ENCODE measurements at regions not wholly inside any gene's neighbourhood (a gene's known extent, or its start where the extent isn't known, plus 50 kb on each side); places are given as distances from the start of the nearest gene placed in this dataset.
A peak's percentile ranks its signal among the peaks of the same experiment; 100 is the strongest.

DNA sequence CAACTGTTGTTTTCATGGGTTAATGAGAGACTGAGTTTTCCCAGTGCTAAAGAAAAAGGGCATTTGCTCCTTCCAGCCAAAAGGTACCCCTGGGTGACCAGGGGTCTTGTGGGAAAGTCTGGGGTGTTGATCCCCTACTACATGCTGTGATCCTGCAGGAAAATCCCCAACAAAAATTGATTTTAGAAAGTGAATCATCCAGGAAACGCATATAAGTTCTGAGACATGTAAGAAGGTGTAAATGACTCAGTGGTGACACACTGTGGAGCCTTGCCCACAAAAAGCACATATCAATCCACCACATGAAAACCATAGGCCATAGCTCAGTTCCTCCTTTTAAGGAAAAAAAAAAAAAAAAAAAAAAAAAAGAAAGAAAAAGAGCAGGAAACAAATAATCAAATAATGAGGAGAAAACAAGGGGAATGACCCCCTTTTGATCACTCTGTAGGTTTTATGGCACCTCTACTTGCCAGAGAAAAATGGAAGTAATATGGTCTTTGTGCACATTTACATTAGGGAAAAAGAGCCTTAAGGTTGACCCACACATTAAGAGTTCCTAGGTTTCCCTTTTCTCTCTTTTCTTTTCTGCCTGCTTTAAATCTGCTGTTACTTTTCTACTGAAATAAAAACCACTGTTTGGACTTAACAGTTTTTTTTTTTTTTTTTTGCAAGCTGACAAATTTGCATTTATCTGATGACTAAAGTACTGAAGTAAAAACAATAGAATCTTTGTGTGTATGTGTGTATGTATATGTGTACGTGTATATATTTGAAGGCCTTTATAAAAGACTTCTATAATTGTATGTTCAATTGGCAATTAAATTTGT is 386.0 kb downstream of the KIF20B start:
- TF ChIP-seq CTCF (IDR thresholded peaks at IDR 0.05) = peak; percentile 15
- TF ChIP-seq, protein P1, sequence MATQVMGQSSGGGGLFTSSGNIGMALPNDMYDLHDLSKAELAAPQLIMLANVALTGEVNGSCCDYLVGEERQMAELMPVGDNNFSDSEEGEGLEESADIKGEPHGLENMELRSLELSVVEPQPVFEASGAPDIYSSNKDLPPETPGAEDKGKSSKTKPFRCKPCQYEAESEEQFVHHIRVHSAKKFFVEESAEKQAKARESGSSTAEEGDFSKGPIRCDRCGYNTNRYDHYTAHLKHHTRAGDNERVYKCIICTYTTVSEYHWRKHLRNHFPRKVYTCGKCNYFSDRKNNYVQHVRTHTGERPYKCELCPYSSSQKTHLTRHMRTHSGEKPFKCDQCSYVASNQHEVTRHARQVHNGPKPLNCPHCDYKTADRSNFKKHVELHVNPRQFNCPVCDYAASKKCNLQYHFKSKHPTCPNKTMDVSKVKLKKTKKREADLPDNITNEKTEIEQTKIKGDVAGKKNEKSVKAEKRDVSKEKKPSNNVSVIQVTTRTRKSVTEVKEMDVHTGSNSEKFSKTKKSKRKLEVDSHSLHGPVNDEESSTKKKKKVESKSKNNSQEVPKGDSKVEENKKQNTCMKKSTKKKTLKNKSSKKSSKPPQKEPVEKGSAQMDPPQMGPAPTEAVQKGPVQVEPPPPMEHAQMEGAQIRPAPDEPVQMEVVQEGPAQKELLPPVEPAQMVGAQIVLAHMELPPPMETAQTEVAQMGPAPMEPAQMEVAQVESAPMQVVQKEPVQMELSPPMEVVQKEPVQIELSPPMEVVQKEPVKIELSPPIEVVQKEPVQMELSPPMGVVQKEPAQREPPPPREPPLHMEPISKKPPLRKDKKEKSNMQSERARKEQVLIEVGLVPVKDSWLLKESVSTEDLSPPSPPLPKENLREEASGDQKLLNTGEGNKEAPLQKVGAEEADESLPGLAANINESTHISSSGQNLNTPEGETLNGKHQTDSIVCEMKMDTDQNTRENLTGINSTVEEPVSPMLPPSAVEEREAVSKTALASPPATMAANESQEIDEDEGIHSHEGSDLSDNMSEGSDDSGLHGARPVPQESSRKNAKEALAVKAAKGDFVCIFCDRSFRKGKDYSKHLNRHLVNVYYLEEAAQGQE (IDR thresholded peaks at IDR 0.05; ENCODE audit: insufficient read depth in 1 of 2, low read depth in 2 of 2, low read length in 1 of 2) = no peak
- no peak for TF ChIP-seq POLR2AphosphoS5 (IDR thresholded peaks at IDR 0.05; ENCODE audit: low read depth, low read length)
- TF ChIP-seq TCF7L2 (IDR thresholded peaks at IDR 0.05; ENCODE audit: low read depth, low read length) = no peak

All from Panc1 (cell line).